NCI-H526 treated with DMSO at 0.1 percent for 48 hours (cell line): ENCODE measurements at regions not wholly inside any gene's neighbourhood (a gene's known extent, or its start where the extent isn't known, plus 50 kb on each side); places are given as distances from the start of the nearest gene placed in this dataset.
"Not testable (repeated sequence)": the region's sequence is repeated elsewhere in the genome, so short reads cannot be mapped to it uniquely, and the experiment has no call there.

ENCODE experiments used
- DNase-seq: peaks from one replicate; lab custom pipeline; 2025; lab: John Stamatoyannopoulos, UW

- DNase-seq, result no peak
Measured at GRCh38 chr1:58062635-58063034, 483.9 kb downstream of the OMA1 start.

GRCh38 chr1:58060559-58061170 is 485.9 kb downstream of the OMA1 start:
- no peak for DNase-seq

- no peak for DNase-seq
Measured at GRCh38 chr1:58059789-58060188, 486.7 kb downstream of the OMA1 start.

GRCh38 chr1:58058323-58058722 is 488.2 kb downstream of the OMA1 start:
- DNase-seq, result no peak

- no peak for DNase-seq
Measured at GRCh38 chr1:58057826-58058225, 488.7 kb downstream of the OMA1 start.

GRCh38 chr1:58051187-58051586 is 495.3 kb downstream of the OMA1 start:
- DNase-seq, result not testable (repeated sequence)

GRCh38 chr1:58047265-58047858 is 499.2 kb downstream of the OMA1 start:
- no peak for DNase-seq

- DNase-seq, result no peak
Measured at GRCh38 chr1:58045094-58045705, 501.3 kb downstream of the OMA1 start.

- no peak for DNase-seq
Measured at GRCh38 chr1:58041621-58042020, 504.9 kb downstream of the OMA1 start.

GRCh38 chr1:58038574-58038973 is 508.0 kb downstream of the OMA1 start:
- DNase-seq, result no peak

GRCh38 chr1:58035523-58035922 is 511.0 kb downstream of the OMA1 start:
- no peak for DNase-seq

GRCh38 chr1:58033311-58033710 is 513.2 kb downstream of the OMA1 start:
- DNase-seq, result no peak

GRCh38 chr1:58032611-58033073 is 513.9 kb downstream of the OMA1 start:
- no peak for DNase-seq

GRCh38 chr1:58031416-58031815 is 515.1 kb downstream of the OMA1 start:
- DNase-seq, result peak; percentile 24

- DNase-seq, result no peak
Measured at GRCh38 chr1:58030456-58030855, 516.1 kb downstream of the OMA1 start.

- DNase-seq, result no peak
Measured at GRCh38 chr1:58017641-58018040, 528.9 kb downstream of the OMA1 start.

- DNase-seq, result peak; percentile 27
Measured at GRCh38 chr1:58013237-58013636, 533.3 kb downstream of the OMA1 start.

GRCh38 chr1:58011978-58012377 is 534.5 kb downstream of the OMA1 start:
- DNase-seq, result no peak

GRCh38 chr1:58006421-58007046 is 540.0 kb downstream of the OMA1 start:
- DNase-seq, result no peak

GRCh38 chr1:58005212-58005611 is 541.3 kb downstream of the OMA1 start:
- DNase-seq, result no peak

- DNase-seq, result peak; percentile 3
Measured at GRCh38 chr1:58003988-58004387, 542.5 kb downstream of the OMA1 start.

GRCh38 chr1:58003059-58003458 is 543.5 kb downstream of the OMA1 start:
- DNase-seq, result peak; percentile 17

GRCh38 chr1:58000821-58001220 is 545.7 kb downstream of the OMA1 start:
- DNase-seq, result no peak
